GM23248 (cell line): ENCODE measurements at regions not wholly inside any gene's neighbourhood (a gene's known extent, or its start where the extent isn't known, plus 50 kb on each side); places are given as distances from the start of the nearest gene placed in this dataset.

ENCODE experiments used
- DNase-seq: peaks from one replicate; pipeline ENCODE4 v3.0.0-alpha.2; 2015
- H2AFZ ChIP-seq: fragments of 200-600 bp; sonication (generic); 2 replicates; pipeline ENCODE4 v1.6.1; 2016; ENCODE audit warnings: antibody characterized with exemption
- H3F3A ChIP-seq: fragments of 200-600 bp; sonication (generic); 2 replicates; pipeline ENCODE4 v1.6.1; 2016; ENCODE audit warnings: mild to moderate bottlenecking, antibody characterized with exemption, mixed run types; ENCODE audit not compliant: insufficient read depth
- H3K27ac ChIP-seq: fragments of 200-600 bp; sonication (generic); 2 replicates; pipeline ENCODE4 v1.5.1; 2016; ENCODE audit warnings: mild to moderate bottlenecking
- H3K27me3 ChIP-seq: fragments of 200-600 bp; sonication (generic); replicated peaks from 2 replicates; pipeline ENCODE4 v1.6.1; 2016; ENCODE audit warnings: mild to moderate bottlenecking; ENCODE audit not compliant: insufficient read depth
- H3K36me3 ChIP-seq: fragments of 200-600 bp; sonication (generic); 2 replicates; pipeline ENCODE4 v1.6.1; 2016; ENCODE audit warnings: low read depth, mild to moderate bottlenecking
- H3K4me1 ChIP-seq: fragments of 200-600 bp; sonication (generic); 2 replicates; pipeline ENCODE4 v1.6.1; 2016; ENCODE audit warnings: mild to moderate bottlenecking; ENCODE audit not compliant: insufficient read depth
- H3K4me2 ChIP-seq: fragments of 200-600 bp; sonication (generic); one replicate; pipeline ENCODE4 v1.6.1; 2016; ENCODE audit warnings: mild to moderate bottlenecking; ENCODE audit not compliant: unreplicated experiment
- H3K4me3 ChIP-seq: fragments of 200-600 bp; sonication (generic); 2 replicates; pipeline ENCODE4 v1.5.1; 2016; ENCODE audit warnings: mild to moderate bottlenecking
- H3K79me2 ChIP-seq: fragments of 200-600 bp; sonication (generic); 2 replicates; pipeline ENCODE4 v1.6.1; 2016; ENCODE audit warnings: mild to moderate bottlenecking; ENCODE audit not compliant: insufficient read depth
- H3K9ac ChIP-seq: fragments of 200-600 bp; sonication (generic); 2 replicates; pipeline ENCODE4 v1.6.1; 2016; ENCODE audit warnings: mild to moderate bottlenecking
- H3K9me2 ChIP-seq: fragments of 200-600 bp; sonication (generic); 2 replicates; pipeline ENCODE4 v1.6.1; 2016; ENCODE audit warnings: mixed run types, mild to moderate bottlenecking, moderate library complexity; ENCODE audit not compliant: insufficient read depth
- H3K9me3 ChIP-seq: fragments of 200-600 bp; sonication (generic); one replicate; pipeline ENCODE4 v1.6.1; 2017; ENCODE audit warnings: low read depth
- H4K20me1 ChIP-seq: fragments of 200-600 bp; sonication (generic); 2 replicates; pipeline ENCODE4 v1.6.0; 2016; ENCODE audit not compliant: insufficient read depth
- EZH2 ChIP-seq: fragments of 200-600 bp; sonication (generic); IDR thresholded peaks from 2 replicates; pipeline ENCODE4 v1.6.1; 2018; ENCODE audit warnings: antibody characterized with exemption, mild to moderate bottlenecking; ENCODE audit not compliant: insufficient read depth, poor library complexity, severe bottlenecking
- EZH2phosphoT487 ChIP-seq: fragments of 200-600 bp; sonication (generic); IDR thresholded peaks from 2 replicates; pipeline ENCODE4 v1.6.1; 2018; ENCODE audit warnings: antibody characterized with exemption, moderate library complexity, mild to moderate bottlenecking, low read depth; ENCODE audit not compliant: insufficient read depth
- WGBS, 2 experiments: methylation state at CpG; one replicate each; pipeline ENCODE4 v1.1.6; 2015 to 2017; ENCODE audit warnings: low lambda C conversion rate in 2 of 2, low coverage in 1 of 2; ENCODE audit errors: missing lambda C conversion rate in 2 of 2; 5-methylcytosine and 5-hydroxymethylcytosine counted together
- in situ Hi-C: fragments of 300-500 bp; cut with MboI; formaldehyde crosslinking; loops from 2 replicates; pipeline ENCODE4 v1.15.0; 2020

DNA sequence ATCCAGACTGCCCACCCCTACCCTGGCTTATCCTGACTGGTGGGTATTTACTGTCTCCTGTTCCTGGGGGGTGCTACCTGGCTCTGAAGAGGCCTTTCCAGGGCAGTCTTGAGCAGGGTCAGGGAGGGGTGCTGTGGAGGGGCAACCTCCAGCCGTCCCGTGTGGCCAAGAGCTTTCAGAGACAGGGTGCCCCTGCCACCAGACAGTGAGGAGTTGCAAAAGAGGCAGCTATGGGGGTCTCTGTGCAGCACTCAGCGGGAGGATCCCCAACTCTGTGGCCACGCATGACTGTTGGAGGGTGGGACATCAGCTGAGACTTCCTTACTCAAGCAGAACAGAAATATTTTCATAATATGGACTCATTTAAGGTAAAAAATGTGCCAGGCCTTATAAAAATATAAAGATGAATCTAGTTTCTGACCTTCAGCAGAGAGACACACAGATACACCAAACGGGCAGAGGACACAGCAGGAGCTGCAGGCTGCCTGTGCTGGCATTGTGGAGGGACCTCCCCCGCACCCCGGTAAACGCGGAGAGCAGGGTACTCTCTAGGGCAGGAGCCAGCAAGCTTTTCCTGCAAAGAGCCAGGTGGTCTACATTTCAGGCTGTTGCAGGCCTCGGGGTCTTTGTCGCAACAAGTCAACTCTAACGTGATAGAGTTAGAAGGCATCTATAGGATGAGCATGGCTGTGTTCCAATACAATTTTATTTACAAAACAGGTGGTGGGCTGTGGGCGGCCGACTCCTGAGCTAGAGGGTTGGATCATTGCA, 252.6 kb downstream of the RHOU start:
- H2AFZ ChIP-seq, result no peak overlapping the region
- H4K20me1 ChIP-seq, result no peaks in the 10 kb centered on the region
- no peak overlapping the region for H3K27ac ChIP-seq
- H3K27me3 ChIP-seq, result no peaks in the 10 kb centered on the region
- no peak for TF ChIP-seq EZH2phosphoT487
- no peak for TF ChIP-seq EZH2
- H3K79me2 ChIP-seq, result no peaks in the 10 kb centered on the region
- WGBS, 2 experiments, result 72 to 74% methylated on average over 14 of the region's 14 CpGs
- DNase-seq, result no peak
- H3K9me3 ChIP-seq, result no peaks in the 10 kb centered on the region
- no peaks in the 10 kb centered on the region for H3K9me2 ChIP-seq
- H3K36me3 ChIP-seq, result no peaks in the 10 kb centered on the region
- H3F3A ChIP-seq, result no peaks in the 10 kb centered on the region
- no peaks in the 10 kb centered on the region for H3K4me1 ChIP-seq
- no peak overlapping the region for H3K9ac ChIP-seq
- no peak overlapping the region for H3K4me3 ChIP-seq
- no peak overlapping the region for H3K4me2 ChIP-seq
- in situ Hi-C loops, result no loop called here

DNA sequence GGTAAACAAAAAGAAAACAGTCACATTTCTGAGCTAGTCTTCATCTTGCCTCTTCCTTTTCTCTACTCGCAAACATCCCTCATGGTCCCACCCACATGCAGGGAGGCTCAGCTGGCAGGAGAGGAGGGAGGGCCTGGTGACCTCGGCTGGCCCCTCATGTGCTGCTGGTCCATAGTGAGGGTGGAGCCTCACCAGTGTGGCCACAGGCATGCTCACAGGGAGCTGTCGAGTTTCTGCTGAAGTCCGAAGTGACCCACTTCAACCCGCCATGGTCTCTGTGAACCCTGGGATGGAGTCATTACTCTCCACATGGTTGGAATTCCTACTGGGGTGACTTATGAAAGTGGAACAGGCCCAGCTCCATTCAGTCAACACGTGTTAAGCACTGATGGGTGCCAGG, 253.4 kb downstream of the RHOU start:
- Histone ChIP-seq H3K4me2 (no peak overlapping the region), H3K9me2 (no peaks in the 10 kb centered on the region), H4K20me1 (no peaks in the 10 kb centered on the region), H3K9ac (no peak overlapping the region), H3K36me3 (no peaks in the 10 kb centered on the region), H3K27ac (no peak overlapping the region), H3K79me2 (no peaks in the 10 kb centered on the region), H3F3A (no peaks in the 10 kb centered on the region), H3K4me3 (no peak overlapping the region), H2AFZ (no peak overlapping the region), H3K4me1 (no peaks in the 10 kb centered on the region), H3K9me3 (no peaks in the 10 kb centered on the region), H3K27me3 (no peaks in the 10 kb centered on the region)
- TF ChIP-seq EZH2, result no peak
- 65 to 68% methylated on average over 6 of the region's 6 CpGs for WGBS, 2 experiments
- DNase-seq, result peak; percentile 8
- in situ Hi-C loops, result no loop called here

DNA sequence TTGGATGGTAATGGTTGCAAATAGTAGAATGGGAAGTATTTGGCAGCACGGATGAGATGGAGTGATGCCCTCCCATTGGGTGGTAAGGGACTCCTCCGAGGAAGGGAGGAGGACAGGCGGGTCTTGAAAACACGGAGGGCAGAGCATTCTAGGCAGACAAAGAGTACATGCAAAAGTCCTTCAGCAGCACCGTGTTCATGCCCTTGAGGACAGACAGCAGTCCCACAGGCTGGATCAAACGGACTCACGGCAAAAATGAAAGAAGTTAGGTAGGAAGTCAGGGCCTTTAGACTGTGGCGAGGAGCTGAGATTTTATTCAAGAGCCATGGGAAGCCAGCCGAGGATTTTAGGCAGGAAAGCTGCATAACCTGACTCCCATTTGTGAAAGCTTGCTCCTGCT, 253.9 kb downstream of the RHOU start:
- Histone ChIP-seq H3K27me3 (no peaks in the 10 kb centered on the region), H4K20me1 (no peaks in the 10 kb centered on the region), H2AFZ (no peak overlapping the region), H3K9me3 (no peaks in the 10 kb centered on the region), H3K79me2 (no peaks in the 10 kb centered on the region), H3K9me2 (no peaks in the 10 kb centered on the region), H3K4me1 (no peaks in the 10 kb centered on the region), H3K4me3 (no peak overlapping the region), H3K4me2 (no peak overlapping the region), H3K36me3 (no peaks in the 10 kb centered on the region), H3F3A (no peaks in the 10 kb centered on the region), H3K27ac (no peak overlapping the region), H3K9ac (no peak overlapping the region)
- no peak for DNase-seq
- TF ChIP-seq EZH2 (no peak), EZH2phosphoT487 (no peak)
- in situ Hi-C loops, result no loop called here
- WGBS, 2 experiments, result 91 to 92% methylated on average over 9 of the region's 9 CpGs

DNA sequence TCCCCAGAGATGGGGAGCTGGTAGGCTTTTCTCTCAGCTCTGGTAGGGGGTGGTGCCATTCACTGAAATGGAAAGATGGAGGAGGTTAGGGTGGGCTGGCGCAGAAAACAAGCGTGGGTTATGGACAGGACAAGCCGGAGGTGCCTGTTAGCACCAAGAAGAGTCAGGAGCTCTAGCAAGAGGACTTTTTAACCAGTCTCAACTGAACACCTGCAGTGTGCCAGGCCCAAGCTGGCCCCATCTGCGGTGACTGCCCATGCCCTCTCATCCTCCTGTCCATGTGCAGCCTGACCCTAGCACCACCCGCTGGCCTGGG, 254.4 kb downstream of the RHOU start:
- no peaks in the 10 kb centered on the region for H3F3A ChIP-seq
- H3K36me3 ChIP-seq, result no peaks in the 10 kb centered on the region
- no peak overlapping the region for H2AFZ ChIP-seq
- no peak overlapping the region for H3K9ac ChIP-seq
- no peak for DNase-seq
- in situ Hi-C loops, result no loop called here
- H3K79me2 ChIP-seq, result no peaks in the 10 kb centered on the region
- H3K4me3 ChIP-seq, result no peak overlapping the region
- H3K27me3 ChIP-seq, result no peaks in the 10 kb centered on the region
- H3K9me2 ChIP-seq, result no peaks in the 10 kb centered on the region
- no peaks in the 10 kb centered on the region for H4K20me1 ChIP-seq
- TF ChIP-seq EZH2, result no peak
- TF ChIP-seq EZH2phosphoT487, result no peak
- no peaks in the 10 kb centered on the region for H3K4me1 ChIP-seq
- H3K27ac ChIP-seq, result no peak overlapping the region
- no peaks in the 10 kb centered on the region for H3K9me3 ChIP-seq
- 82 to 86% methylated on average over 5 of the region's 5 CpGs for WGBS, 2 experiments
- no peak overlapping the region for H3K4me2 ChIP-seq
